Endothelial cell of umbilical vein (primary cell): ENCODE measurements at regions not wholly inside any gene's neighbourhood (a gene's known extent, or its start where the extent isn't known, plus 50 kb on each side); places are given as distances from the start of the nearest gene placed in this dataset.

Source experiments
- BruUV-seq: library from RNA; stranded (reverse); fragments of 400-500 nt; replicated peaks from 2 replicates; lab custom pipeline; 2021; lab: Mats Ljungman, UMichigan
- CTCF ChIA-PET: fragments of 300-600, 350-600 bp; sonication (Branson Sonifier 250); formaldehyde crosslinking; loops from one replicate; lab custom pipeline; 2021; ENCODE audit warnings: antibody characterized with exemption, inconsistent platforms; lab: Charles Lee
- POLR2A ChIA-PET: fragments of 300-600, 350-600 bp; sonication (Branson Sonifier 250); formaldehyde crosslinking; loops from one replicate; lab custom pipeline; 2021; ENCODE audit warnings: antibody characterized with exemption, inconsistent platforms; lab: Charles Lee
- DNase-seq: peaks from one replicate; pipeline ENCODE4 v3.0.0-alpha.2; 2011; ENCODE audit warnings: low read depth, low spot score
- FAIRE-seq: peaks from 2 replicates; lab custom pipeline; 2011; peaks lifted over from hg19 to GRCh38; lab: Jason Lieb, UNC
- H2AFZ ChIP-seq: 2 replicates; pipeline ENCODE4 v1.6.0; 2012; ENCODE audit warnings: low read depth, low read length, control low read depth, inconsistent platforms
- H3K27ac ChIP-seq: 2 replicates; pipeline ENCODE4 v1.5.1; 2011; ENCODE audit warnings: low read depth, mild to moderate bottlenecking, control low read depth, low read length, moderate library complexity; ENCODE audit not compliant: insufficient read depth
- H3K27me3 ChIP-seq, 2 experiments: 2 replicates each; pipeline versions ENCODE4 v1.6.0 to v1.6.1; 2011; ENCODE audit warnings: low read length in 2 of 2, mixed read lengths in 1 of 2; ENCODE audit not compliant: control insufficient read depth in 2 of 2, insufficient read depth in 2 of 2
- H3K36me3 ChIP-seq, 2 experiments: 2 replicates in 1 of 2; 3 replicates in 1 of 2; pipeline ENCODE4 v1.5.1; 2011; ENCODE audit warnings: low read length in 2 of 2, mild to moderate bottlenecking in 1 of 2, moderate library complexity in 1 of 2; ENCODE audit not compliant: control insufficient read depth in 2 of 2, insufficient read depth in 2 of 2; ENCODE audit errors: extremely low read depth in 1 of 2
- H3K4me1 ChIP-seq: 3 replicates; pipeline ENCODE4 v1.5.1; 2011; ENCODE audit warnings: mild to moderate bottlenecking, low read length; ENCODE audit not compliant: control insufficient read depth, insufficient read depth; ENCODE audit errors: extremely low read depth
- H3K4me2 ChIP-seq: 2 replicates; pipeline ENCODE4 v1.6.1; 2011; ENCODE audit warnings: low read length, control low read depth, mixed read lengths; ENCODE audit not compliant: insufficient read depth
- H3K4me3 ChIP-seq, 3 experiments: fragments of 200-600 bp in 1 of 3; sonication (generic), shearing (Covaris generic) in 1 of 3; replicated peaks in 1 of 3; 2 replicates each; pipeline ENCODE4 v1.5.1; 2011 to 2016; ENCODE audit warnings: control low read depth in 3 of 3, low read length in 3 of 3, mild to moderate bottlenecking in 2 of 3, inconsistent platforms in 1 of 3, low read depth in 1 of 3, moderate library complexity in 1 of 3; ENCODE audit not compliant: insufficient read depth in 1 of 3
- H3K79me2 ChIP-seq: 2 replicates; pipeline ENCODE4 v1.6.0; 2012; ENCODE audit warnings: low read length, inconsistent platforms; ENCODE audit not compliant: control insufficient read depth, insufficient read depth
- H3K9ac ChIP-seq: replicated peaks from 2 replicates; pipeline ENCODE3; 2011; ENCODE audit warnings: low read length, control low read depth; ENCODE audit not compliant: insufficient read depth; ENCODE audit errors: extremely low read depth
- H3K9me1 ChIP-seq: replicated peaks from 3 replicates; pipeline ENCODE4 v1.6.0; 2011; ENCODE audit warnings: mild to moderate bottlenecking, low read length; ENCODE audit not compliant: control insufficient read depth, insufficient read depth; ENCODE audit errors: extremely low read depth
- H3K9me3 ChIP-seq: replicated peaks from 2 replicates; pipeline ENCODE4 v1.5.1; 2012; ENCODE audit warnings: low read length, inconsistent platforms; ENCODE audit not compliant: control insufficient read depth, insufficient read depth
- H4K20me1 ChIP-seq: replicated peaks from 2 replicates; pipeline ENCODE3; 2011; ENCODE audit warnings: mild to moderate bottlenecking, low read length; ENCODE audit not compliant: control insufficient read depth, insufficient read depth; ENCODE audit errors: extremely low read depth
- CTCF ChIP-seq, 2 donors: IDR thresholded peaks; 1 replicate in 1 of 2; 2 replicates in 1 of 2; pipeline ENCODE4 v1.5.1; 2011; ENCODE audit warnings: low read length in 2 of 2, mild to moderate bottlenecking in 2 of 2, moderate library complexity in 2 of 2, control low read depth in 1 of 2, inconsistent platforms in 1 of 2, low read depth in 1 of 2; ENCODE audit not compliant: insufficient read depth in 1 of 2; ENCODE audit errors: extremely low read depth in 1 of 2
- EZH2 ChIP-seq: IDR thresholded peaks from 2 replicates; pipeline ENCODE4 v1.6.1; 2012; ENCODE audit warnings: borderline replicate concordance, low read depth, mild to moderate bottlenecking, moderate library complexity, low read length, inconsistent platforms; ENCODE audit not compliant: severe bottlenecking
- FOS ChIP-seq: IDR thresholded peaks from 2 replicates; pipeline ENCODE4 v1.6.1; 2011; ENCODE audit warnings: mild to moderate bottlenecking, low read length, moderate library complexity, borderline replicate concordance; ENCODE audit not compliant: insufficient read depth
- GATA2 ChIP-seq: IDR thresholded peaks from 2 replicates; pipeline ENCODE4 v1.7.0; 2011; ENCODE audit warnings: low read depth, mild to moderate bottlenecking, moderate library complexity, mixed read lengths, low read length; ENCODE audit not compliant: insufficient read length, insufficient read depth
- JUN ChIP-seq: IDR thresholded peaks from 2 replicates; pipeline ENCODE4 v1.6.1; 2011; ENCODE audit warnings: borderline replicate concordance, low read depth; ENCODE audit not compliant: insufficient read length, insufficient read depth
- MAX ChIP-seq: IDR thresholded peaks from 2 replicates; pipeline ENCODE4 v1.6.1; 2011; ENCODE audit not compliant: insufficient read depth, insufficient read length
- MYC ChIP-seq: IDR thresholded peaks from one replicate; pipeline ENCODE4 v1.6.1; 2011; ENCODE audit warnings: mild to moderate bottlenecking, low read depth, low read length
- POLR2A ChIP-seq: IDR thresholded peaks from 2 replicates; pipeline ENCODE4 v1.6.1; 2012; ENCODE audit warnings: low read depth, mild to moderate bottlenecking, control low read depth, low read length
- POLR2AphosphoS5 ChIP-seq: IDR thresholded peaks from 2 replicates; pipeline ENCODE4 v1.6.1; 2012; ENCODE audit warnings: low read depth, mild to moderate bottlenecking, control low read depth, low read length, moderate library complexity; ENCODE audit not compliant: insufficient read depth
- dilution Hi-C: fragments of 300-500 bp; cut with MboI; formaldehyde crosslinking; loops from one replicate; pipeline ENCODE4 v1.15.0; 2019; ENCODE audit warnings: low sequenced_read_pairs; ENCODE audit not compliant: extremely low pct_ligation_motif_present
- intact Hi-C: fragments of 100-400 bp; cut with micrococcal nuclease; formaldehyde crosslinking; loops from one replicate; pipeline ENCODE4 v1.10.0; 2022

GRCh38 chr3:143207338-143207961 lies 87.9 kb downstream of the CHST2 start:
- DNase-seq = no peak
- H3K4me3 ChIP-seq = no peak overlapping the region
- no peaks in the 10 kb centered on the region for H3K79me2 ChIP-seq
- H3K36me3 ChIP-seq = no peaks in the 10 kb centered on the region
- no peak overlapping the region for H2AFZ ChIP-seq
- no peak overlapping the region for H3K9ac ChIP-seq
- TF ChIP-seq GATA2 = no peak
- TF ChIP-seq POLR2AphosphoS5 = no peak
- TF ChIP-seq POLR2A = no peak
- no peak for TF ChIP-seq CTCF (IDR thresholded peaks at IDR 0.05; ENCODE audit: extremely low read depth in 1 of 2, insufficient read depth in 1 of 2, low read depth in 1 of 2, low read length in 2 of 2)
- no peak for TF ChIP-seq MAX
- no peak for TF ChIP-seq EZH2
- TF ChIP-seq JUN = no peak
- TF ChIP-seq MYC = no peak
- no peak for TF ChIP-seq FOS
- no peaks in the 10 kb centered on the region for H3K4me1 ChIP-seq
- ChIA-PET CTCF (interaction anchor here (1.8 kb wide), 1 partner anchor 467 kb away, joined by 5 read pairs; no protein-coding TSS in a partner anchor), POLR2A (no interaction called here)
- intact Hi-C loops (no loop called here), dilution Hi-C loops (no loop called here)
- no peak overlapping the region for H3K27ac ChIP-seq
- H3K9me1 ChIP-seq = no peaks in the 10 kb centered on the region
- no peaks in the 10 kb centered on the region for H4K20me1 ChIP-seq
- no peak overlapping the region for H3K4me2 ChIP-seq
- peaks cover 0 to 1% of the 10 kb centered on the region in 2 experiments for H3K27me3 ChIP-seq
- BruUV-seq = no TSS peak
- H3K9me3 ChIP-seq = no peaks in the 10 kb centered on the region
- FAIRE-seq = no peak
